ENCODE measurements at regions not wholly inside any gene's neighbourhood (a gene's known extent, or its start where the extent isn't known, plus 50 kb on each side); places are given as distances from the start of the nearest gene placed in this dataset.

DNA sequence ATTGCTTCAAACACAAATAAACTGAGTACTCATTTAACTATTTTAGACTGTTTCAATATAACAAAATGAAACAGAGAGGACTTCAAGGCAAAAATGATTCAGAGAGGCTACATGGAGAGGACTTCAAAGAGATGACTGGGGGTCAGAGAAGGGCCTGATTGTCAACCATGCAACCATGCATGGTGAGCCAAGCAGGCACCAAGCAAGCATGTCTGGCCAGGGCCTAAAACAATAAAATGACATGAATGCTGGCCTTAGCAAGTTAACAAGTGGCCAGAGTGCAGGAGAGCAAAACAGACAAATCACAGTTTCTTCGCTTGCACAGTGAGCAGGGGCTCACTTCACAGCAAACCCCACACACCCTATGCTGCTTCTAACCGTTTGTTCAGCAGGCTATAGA, 356.5 kb upstream of the MTPN start:
- Histone ChIP-seq H3K14ac (replicated peaks; ENCODE audit: low read depth, low read length) (no peak overlapping the region), H3K4ac (ENCODE audit: low read depth, low read length) (no peak overlapping the region), H4K20me1 (ENCODE audit: insufficient read depth, low read length) (no peaks in the 10 kb centered on the region), H3K4me2 (ENCODE audit: low read depth, low read length) (no peak overlapping the region), H3K27ac (ENCODE audit: insufficient read depth, low read length) (no peak overlapping the region), H2AK5ac (ENCODE audit: low read depth, low read length) (no peak overlapping the region), H3K9me3 (ENCODE audit: control insufficient read depth, insufficient read depth, low read length) (no peaks in the 10 kb centered on the region), H2BK15ac (ENCODE audit: low read depth, low read length) (no peak overlapping the region), H4K8ac (ENCODE audit: low read depth in 2 of 2, low read length in 2 of 2) (no peak overlapping the region), H3K9ac (ENCODE audit: low read depth, low read length) (no peak overlapping the region), H3K56ac (ENCODE audit: extremely low read depth, insufficient read depth, low read length) (no peak overlapping the region), H3K79me1 (ENCODE audit: low read depth in 1 of 2, low read length in 2 of 2) (no peaks in the 10 kb centered on the region), H2AFZ (replicated peaks; ENCODE audit: low read length, poor library complexity) (no peak overlapping the region), H3K18ac (ENCODE audit: low read depth, low read length) (no peak overlapping the region), H2BK5ac (ENCODE audit: low read depth, low read length, poor library complexity, severe bottlenecking) (no peak overlapping the region), H3K4me3 (ENCODE audit: insufficient read depth, low read depth, low read length) (no peak overlapping the region), H3K36me3 (ENCODE audit: control insufficient read depth, insufficient read depth, low read length) (no peaks in the 10 kb centered on the region), H3K27me3 (ENCODE audit: control insufficient read depth, insufficient read depth, low read length) (no peaks in the 10 kb centered on the region), H3K4me1 (ENCODE audit: control insufficient read depth, insufficient read depth, low read length) (no peaks in the 10 kb centered on the region), H3K9me1 (ENCODE audit: insufficient read depth, low read length) (no peaks in the 10 kb centered on the region), H2AK9ac (replicated peaks; ENCODE audit: low read depth, low read length, poor library complexity) (no peak overlapping the region), H2BK20ac (ENCODE audit: low read depth, low read length) (no peak overlapping the region), H3K23ac (ENCODE audit: low read depth, low read length) (no peak overlapping the region), H2BK120ac (ENCODE audit: low read depth, low read length) (no peak overlapping the region), H4K5ac (ENCODE audit: low read depth, low read length) (no peak overlapping the region), H4K91ac (ENCODE audit: insufficient read depth, low read depth, low read length) (no peak overlapping the region)
- no peak for DNase-seq
- intact Hi-C loops (cut with micrococcal nuclease) (no loop called here), dilution Hi-C loops (cut with HindIII; ENCODE audit: low sequenced_read_pairs, unreplicated experiment) (no loop called here), in situ Hi-C loops (cut with MboI; ENCODE audit: low sequenced_read_pairs) (no loop called here)
- POLR2A ChIA-PET (ENCODE audit: unreplicated experiment) = no interaction called here
- BruUV-seq (replicated peaks) = no TSS peak
- ATAC-seq (ENCODE audit: low read depth) = no peak
- CTCF ChIA-PET = no interaction called here
- no peak for TF ChIP-seq SMC3 (IDR thresholded peaks at IDR 0.05; ENCODE audit: low read depth, low read length)
- no peak for TF ChIP-seq RCOR1 (IDR thresholded peaks at IDR 0.05; ENCODE audit: insufficient replicate concordance, low read length)
- no peak for TF ChIP-seq FOS (IDR thresholded peaks at IDR 0.05; ENCODE audit: low read depth, low read length)
- TF ChIP-seq RAD21 (IDR thresholded peaks at IDR 0.05; ENCODE audit: low read length) = no peak
- TF ChIP-seq RFX5 (IDR thresholded peaks at IDR 0.05; ENCODE audit: low read depth, low read length) = no peak
- WGBS, 2 experiments (ENCODE audit: extremely low coverage in 2 of 2, insufficient read length in 1 of 2) = 40% methylated on average over 1 of the region's 2 CpGs; no CpG with 5 or more reads in 1 of the 2 experiments
